ENCODE measurements at regions not wholly inside any gene's neighbourhood (a gene's known extent, or its start where the extent isn't known, plus 50 kb on each side); places are given as distances from the start of the nearest gene placed in this dataset.
"Not testable (repeated sequence)": the region's sequence is repeated elsewhere in the genome, so short reads cannot be mapped to it uniquely, and the experiment has no call there.

GRCh38 chr15:31433091-31433490, 106.5 kb downstream of the KLF13 start:
- no peak for DNase-seq

DNA sequence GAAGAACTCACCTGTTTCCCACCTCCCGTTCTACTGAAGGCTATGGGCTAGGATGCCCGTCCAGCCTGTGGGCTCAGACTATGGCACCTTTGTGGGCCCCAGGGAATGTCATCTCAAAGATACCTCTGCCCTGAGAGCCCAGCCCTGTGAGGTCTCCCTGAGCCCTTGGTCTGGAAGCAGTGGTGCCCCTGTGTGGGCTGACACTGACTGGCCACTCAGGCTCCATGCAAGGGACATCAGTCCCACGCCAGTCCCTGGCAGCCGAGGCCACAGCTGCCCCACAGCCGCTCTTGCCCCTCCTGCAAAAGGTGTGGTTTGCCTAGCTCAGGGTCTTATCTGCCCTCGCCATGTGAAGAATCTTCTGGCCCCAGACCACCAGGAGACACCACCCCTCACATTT, 106.9 kb downstream of the KLF13 start:
- DNase-seq: no peak

- DNase-seq: no peak
These were observed 107.6 kb downstream of the KLF13 start for GRCh38 chr15:31434275-31434587.

DNA sequence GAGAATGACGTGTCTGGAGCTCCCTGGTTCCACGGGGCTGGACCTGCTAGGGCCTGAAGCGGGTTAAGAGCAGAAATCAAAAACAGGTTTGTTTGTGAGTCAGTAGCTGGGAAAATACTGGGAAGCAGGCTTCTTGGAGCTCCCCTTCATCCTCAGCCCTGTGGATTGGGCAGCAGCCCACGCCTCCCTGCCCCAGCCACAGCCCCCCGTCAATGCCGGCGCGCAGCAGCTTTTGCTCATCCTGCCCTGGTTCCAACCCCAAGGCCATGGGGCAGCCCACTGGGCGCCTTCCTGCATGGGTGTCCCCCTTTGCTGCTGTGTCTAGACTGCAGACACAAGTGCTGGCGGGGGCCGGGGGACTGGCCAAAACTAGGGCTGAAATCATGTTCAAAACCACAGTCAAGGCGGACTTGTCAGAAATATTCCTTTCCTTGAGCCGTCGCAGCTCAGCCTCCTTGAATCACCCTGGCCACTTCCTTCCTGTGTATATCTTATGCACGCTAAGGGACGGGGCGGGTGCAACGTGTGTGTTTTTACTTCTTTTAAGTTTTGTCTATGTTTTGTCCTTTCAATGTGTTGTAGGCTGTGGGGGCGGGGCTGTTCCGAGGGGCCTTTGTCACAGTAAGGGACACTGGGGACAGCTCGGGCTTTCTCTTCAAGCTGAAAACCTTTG, 108.1 kb downstream of the KLF13 start:
- no peak for DNase-seq

- DNase-seq: peak; percentile 8
These were observed 108.8 kb downstream of the KLF13 start for GRCh38 chr15:31435261-31435911.

DNA sequence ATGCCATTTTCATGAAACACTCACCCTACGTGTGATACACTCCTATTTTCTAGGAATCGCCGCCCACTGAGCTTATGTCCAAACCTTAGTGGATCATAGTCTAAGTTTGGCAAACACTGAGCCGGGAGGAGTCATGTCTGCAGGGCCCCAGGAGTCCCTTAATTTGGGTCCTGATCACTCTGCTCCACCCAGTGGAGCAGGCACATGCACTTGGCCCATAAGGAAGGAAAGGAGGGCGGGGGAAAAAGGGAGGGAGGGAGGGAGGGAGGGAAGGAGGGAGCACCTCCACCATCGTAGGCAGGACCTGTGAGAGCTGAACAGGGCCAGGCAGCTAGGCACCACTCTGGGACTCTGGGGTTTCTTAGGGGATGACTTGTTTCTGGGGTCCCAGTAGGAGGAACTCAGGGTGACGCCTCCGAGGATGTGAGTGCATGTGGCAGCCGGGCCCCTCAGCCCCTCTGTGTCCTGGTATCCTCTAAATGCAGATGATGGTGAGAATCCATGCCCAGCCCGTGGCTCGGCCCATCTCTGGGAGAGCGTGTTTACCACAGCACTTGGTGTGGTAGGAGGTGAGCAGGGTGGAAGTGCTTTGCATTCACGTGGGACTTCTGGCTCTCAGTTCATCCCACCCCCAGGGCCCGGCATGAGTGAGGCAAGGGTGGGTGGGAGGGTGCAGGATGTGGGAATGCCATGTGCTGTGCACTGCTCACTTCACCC, 109.4 kb downstream of the KLF13 start:
- DNase-seq: no peak

DNA sequence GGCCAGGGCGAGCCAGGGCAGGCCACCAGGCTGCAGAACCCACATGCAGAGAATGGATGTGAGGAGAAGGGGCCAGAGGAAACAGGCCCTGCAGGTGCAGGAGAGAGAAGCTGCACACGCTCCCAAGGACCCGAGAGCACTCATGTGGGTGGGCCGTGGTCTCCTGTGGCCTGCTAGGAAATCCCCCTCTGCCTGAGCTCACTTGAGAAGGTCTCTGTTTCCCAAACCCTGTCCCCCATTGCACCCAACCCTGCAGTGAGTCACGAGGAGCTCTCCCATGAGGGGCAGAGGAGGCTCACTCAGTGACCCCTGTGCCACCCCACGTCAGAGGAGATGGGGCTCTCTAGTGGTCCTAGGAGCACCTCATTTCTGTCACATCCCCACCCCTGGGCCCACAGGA, 111.1 kb downstream of the KLF13 start:
- DNase-seq: no peak

- DNase-seq: peak; percentile 30
These were observed 112.1 kb downstream of the KLF13 start for GRCh38 chr15:31438601-31439265.

DNA sequence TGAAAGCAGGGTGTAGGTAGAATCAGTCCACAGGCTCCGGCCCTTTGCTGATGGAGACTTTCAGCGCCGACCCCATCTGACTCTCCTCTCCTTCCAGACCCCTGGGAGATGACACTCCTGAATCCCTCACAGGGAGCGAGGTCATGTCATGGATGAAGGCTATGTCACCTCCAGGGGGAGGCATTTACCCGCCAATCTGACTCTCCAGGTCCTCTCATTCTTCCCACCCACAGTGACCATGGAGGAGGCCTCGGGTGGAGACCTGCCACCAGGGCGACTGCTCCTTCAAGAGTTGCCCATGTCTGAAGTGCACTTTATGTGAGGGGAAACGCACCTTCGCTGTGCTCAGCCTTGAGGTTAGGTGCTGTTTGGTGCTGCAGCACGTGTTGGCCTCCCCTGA, 112.7 kb downstream of the KLF13 start:
- no peak for DNase-seq

- DNase-seq: not testable (repeated sequence)
These were observed 113.6 kb downstream of the KLF13 start for GRCh38 chr15:31440216-31440615.

DNA sequence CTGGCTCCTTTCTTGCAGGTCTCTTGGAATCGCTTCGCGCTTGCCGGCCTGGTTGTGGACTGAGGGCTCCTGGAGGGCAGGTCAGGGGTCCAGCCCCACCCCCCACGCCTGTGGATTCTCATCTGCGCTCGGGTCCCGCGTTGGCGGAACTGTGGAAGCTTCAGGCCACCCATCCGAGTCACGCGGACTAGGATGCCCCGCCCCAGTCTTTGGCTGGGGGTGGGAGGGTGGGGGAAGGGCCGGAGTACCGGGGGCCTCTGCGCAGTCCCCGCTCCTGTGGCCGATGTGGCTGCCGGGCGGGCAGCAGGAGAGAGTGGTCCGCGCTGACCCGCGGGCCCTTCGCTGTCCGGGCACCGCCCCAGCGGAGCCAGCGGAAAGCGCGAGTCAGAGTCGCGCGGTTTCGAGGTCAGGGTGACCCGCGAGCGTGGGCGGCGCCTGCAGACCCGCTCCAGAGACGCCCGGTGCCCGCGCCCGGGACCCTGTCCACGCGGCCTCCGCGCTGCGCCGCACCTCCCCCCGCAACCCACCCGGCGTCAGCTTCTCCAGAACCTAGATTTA, 114.2 kb downstream of the KLF13 start:
- DNase-seq: no peak

- DNase-seq: no peak
These were observed 115.6 kb downstream of the KLF13 start for GRCh38 chr15:31442226-31442625.

DNA sequence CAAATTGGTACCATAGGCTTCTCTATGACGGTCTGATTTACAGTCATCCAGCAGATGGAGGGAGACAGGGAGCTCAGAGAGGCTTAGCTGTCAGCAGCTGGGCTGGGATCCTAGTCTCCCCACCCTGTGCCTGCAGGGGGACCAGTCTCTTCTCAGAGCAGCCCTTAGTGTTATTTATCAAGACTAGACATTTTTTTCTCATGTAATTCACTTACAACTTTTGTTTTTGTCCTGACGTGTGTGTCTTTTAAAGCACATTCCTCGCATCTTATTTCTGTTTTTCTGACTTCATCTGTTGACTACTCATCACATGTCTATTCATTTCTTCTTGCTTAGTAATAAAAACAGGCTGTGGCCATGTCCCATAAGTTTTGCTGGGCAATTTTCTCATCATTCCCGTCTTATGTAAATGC, 116.1 kb downstream of the KLF13 start:
- no peak for DNase-seq

DNA sequence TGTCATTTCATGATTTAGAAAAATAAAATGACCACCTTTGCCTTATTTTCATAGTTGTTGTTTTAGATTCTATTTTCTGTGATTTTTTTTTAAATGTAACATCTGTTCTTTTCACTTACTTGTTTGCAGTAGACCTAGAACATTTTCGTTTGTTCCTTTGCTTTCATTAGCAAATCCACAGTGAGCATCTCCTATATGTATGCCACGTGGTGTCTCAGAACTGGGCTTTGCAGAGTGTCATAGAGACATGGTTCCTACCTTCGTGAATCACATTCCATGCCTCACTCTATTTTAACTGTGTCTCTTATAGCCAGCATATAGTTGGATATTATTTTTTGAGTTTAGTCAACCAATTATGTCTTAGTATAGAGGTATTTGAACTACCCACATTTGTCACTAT, 118.2 kb downstream of the KLF13 start:
- DNase-seq: no peak

GRCh38 chr15:31446546-31446945, 119.9 kb downstream of the KLF13 start:
- DNase-seq: no peak

GRCh38 chr15:31447931-31448634, 121.4 kb downstream of the KLF13 start:
- no peak for DNase-seq

GRCh38 chr15:31448635-31448979, 122.0 kb downstream of the KLF13 start:
- no peak for DNase-seq

GRCh38 chr15:31452595-31453557, 126.2 kb downstream of the KLF13 start:
- no peak for DNase-seq

GRCh38 chr15:31453558-31454318, 127.1 kb downstream of the KLF13 start:
- DNase-seq: no peak

- DNase-seq: no peak
These were observed 128.9 kb downstream of the KLF13 start for GRCh38 chr15:31455499-31455898.
